EL (cell line): ENCODE measurements at regions not wholly inside any gene's neighbourhood (a gene's known extent, or its start where the extent isn't known, plus 50 kb on each side); places are given as distances from the start of the nearest gene placed in this dataset.
"Not testable (repeated sequence)": the region's sequence is repeated elsewhere in the genome, so short reads cannot be mapped to it uniquely, and the experiment has no call there.

Experiments used
- DNase-seq: peaks from one replicate; pipeline ENCODE4 v3.0.0-alpha.2; 2016

DNA sequence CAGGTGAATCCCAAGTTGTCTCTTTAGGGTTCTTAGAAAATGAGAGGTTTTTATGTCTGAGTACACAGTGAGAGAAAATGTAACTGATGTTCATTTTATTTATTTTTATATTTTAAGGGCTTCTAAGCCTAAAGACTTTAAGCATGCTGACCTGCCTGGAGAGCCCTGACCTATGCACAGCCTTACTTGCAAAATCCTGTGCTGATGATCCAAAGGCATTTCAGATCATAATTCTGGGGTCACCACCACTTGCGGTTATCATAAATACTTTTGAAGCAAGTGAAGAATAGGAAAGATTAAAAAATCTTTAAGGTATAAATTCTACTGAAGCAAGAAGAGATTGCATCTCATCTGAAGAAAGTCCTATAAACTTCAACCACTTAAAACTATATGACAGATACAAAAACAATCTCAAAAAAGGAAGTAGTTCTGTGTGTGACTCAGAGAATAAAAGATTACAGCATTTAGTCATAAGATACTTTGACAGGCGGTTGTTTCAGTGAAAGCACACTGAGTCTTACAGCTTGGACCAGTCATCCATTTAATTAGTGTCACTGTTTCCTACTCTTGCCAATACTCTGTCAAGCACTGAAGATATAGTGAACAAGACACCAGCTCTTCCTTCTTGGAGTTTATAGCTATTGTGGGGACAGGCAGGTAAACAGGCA lies 245.2 kb upstream of the DIPK2B start:
- DNase-seq: peak; percentile 79

GRCh38 chrX:45437186-45437585 lies 236.5 kb upstream of the DIPK2B start:
- DNase-seq: no peak

GRCh38 chrX:45435481-45435880 lies 234.8 kb upstream of the DIPK2B start:
- peak; percentile 8 for DNase-seq

DNA sequence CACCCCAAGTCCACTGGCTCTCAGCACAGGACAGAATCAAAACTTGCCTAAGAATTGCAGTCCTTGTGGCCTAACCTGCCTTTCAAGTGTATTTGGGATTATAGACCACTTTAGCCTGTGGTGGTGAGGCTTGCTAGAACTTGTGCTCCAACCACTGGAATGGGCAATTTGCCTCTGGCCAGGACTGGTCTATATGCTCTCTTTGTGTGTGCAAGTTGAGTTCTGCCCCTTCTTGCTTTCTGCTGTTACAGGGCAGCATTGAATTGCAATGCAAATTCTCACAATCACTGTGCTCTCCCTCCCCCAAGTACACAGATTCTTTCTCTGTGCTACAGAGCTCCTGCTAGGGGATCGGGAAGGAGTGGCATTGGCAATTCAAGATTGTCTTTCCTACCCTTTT lies 233.6 kb upstream of the DIPK2B start:
- DNase-seq: no peak

GRCh38 chrX:45428831-45429230 lies 228.2 kb upstream of the DIPK2B start:
- DNase-seq: no peak

GRCh38 chrX:45424326-45424725 lies 223.7 kb upstream of the DIPK2B start:
- no peak for DNase-seq

GRCh38 chrX:45422216-45422925 lies 221.7 kb upstream of the DIPK2B start:
- peak; percentile 52 for DNase-seq

DNA sequence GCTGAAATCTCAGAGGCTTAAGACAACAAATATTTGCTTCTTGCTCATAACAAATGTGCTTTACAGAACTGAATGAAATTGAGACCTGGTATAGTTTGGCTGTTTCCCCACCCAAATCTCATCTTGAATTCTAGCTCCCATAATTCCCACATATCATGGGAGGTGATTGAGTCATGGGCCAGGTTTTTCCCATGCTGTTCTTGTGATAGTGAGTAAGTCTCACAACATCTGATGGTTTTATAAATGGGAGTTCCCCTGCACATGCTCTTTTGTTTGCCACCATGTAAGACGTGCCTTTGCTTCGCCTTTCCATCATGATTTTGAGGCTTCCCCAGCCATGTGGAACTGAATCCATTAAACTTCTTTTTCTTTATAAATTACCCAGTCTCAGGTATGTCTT lies 221.1 kb upstream of the DIPK2B start:
- no peak for DNase-seq

- no peak for DNase-seq
Observed at GRCh38 chrX:45404206-45404605, 203.5 kb upstream of the DIPK2B start.

- no peak for DNase-seq
Observed at GRCh38 chrX:45401923-45402322, 201.2 kb upstream of the DIPK2B start.

- not testable (repeated sequence) for DNase-seq
Observed at GRCh38 chrX:45400951-45401725, 200.5 kb upstream of the DIPK2B start.

GRCh38 chrX:45400027-45400779 lies 199.5 kb upstream of the DIPK2B start:
- DNase-seq: peak; percentile 3

GRCh38 chrX:45385757-45386156 lies 185.1 kb upstream of the DIPK2B start:
- DNase-seq: peak; percentile 20

DNA sequence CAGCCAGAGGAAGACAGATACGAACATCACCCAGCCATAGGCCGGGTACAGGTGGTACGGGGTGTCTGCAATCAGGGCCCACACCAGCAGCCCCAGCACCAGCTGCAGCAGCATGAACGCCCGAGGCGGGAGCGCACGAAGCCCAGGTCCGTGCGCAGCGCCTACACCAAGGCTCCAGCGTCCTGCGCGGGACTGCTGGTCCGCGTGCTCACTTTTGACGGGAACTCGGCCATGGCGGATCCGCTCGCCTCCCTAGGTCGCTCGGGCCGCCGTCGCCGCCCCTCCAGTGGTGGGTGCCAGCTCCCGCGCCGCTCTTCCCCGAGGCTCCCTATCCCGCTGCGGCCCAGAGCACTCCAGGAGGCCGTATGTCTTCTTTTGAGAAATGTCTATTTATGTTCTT lies 181.2 kb upstream of the DIPK2B start:
- DNase-seq: no peak

DNA sequence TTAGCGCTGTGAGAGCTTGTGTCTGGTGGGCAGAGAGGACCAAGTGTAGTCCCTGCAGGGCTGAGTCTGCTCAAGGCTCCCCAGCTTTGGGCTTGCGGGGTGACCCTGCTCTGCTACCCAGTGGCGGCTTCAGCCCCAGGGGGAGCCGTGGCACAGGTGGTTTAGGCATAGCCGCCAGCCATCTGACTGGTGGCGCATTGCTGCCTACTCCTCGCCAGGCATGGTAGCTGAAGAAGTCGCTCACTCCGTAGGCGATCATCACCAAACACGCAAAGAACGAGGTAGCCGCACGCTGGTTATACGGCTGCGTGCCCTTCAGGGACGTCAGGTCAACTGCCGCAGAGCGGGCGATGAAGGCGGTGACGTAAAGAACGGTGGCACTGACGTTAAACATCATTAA lies 180.7 kb upstream of the DIPK2B start:
- DNase-seq: no peak

DNA sequence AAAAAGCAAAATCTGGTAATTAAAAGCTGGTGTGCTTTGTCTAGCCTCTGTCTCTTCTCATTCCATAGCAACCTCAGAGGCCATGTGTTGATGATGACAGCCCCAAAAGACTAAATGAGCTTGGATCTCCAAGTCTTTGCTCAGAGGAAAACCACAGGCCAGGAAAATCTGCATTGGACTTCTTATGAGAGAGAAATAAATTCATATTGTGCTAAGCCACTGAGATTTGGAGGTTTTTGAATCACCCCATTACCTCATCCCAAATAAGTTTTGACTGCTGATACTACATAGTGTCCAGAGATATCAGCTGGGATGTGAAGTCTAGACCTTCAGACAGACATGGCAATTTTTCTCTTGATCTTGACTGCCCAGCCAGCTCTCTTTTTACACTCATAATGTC lies 178.6 kb upstream of the DIPK2B start:
- no peak for DNase-seq

DNA sequence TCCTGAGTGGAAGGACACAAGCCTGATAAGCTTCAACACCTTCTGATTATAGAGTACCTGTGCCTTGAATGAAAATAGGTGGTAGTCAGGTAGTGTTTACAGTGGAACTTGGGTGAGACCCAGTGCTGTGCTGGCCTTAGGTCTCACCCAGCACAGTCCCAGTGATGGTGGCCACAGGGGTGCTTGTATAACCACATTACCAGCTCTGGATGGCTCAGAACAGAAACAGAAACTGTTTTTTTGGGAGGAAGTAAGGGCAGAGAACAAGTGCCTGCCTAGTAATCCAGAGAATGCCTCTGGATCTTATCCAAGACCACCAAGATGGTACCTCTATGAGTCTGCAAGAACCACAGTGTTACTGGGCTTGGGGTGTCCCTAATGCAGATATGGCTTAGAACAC lies 171.5 kb upstream of the DIPK2B start:
- no peak for DNase-seq

GRCh38 chrX:45368705-45369104 lies 168.0 kb upstream of the DIPK2B start:
- no peak for DNase-seq

DNA sequence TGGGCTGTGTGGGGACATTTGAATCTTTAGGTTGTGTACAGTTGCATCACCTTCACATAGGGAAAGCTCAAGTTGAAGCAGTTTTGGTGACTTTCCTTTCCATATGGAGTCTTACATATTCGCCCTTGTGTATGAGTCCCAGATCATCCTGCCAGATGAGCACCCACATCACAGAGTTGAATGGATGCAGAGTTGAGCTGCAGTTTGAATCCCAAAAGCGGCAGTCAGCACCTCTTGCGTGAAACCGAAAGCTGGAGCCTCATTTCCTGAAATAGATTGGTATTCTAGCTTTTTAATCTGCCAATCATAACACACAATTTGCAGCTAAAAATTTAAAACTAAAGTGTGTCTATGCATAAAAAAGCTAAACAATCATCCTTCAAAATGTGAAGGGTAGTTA lies 162.9 kb upstream of the DIPK2B start:
- DNase-seq: no peak

GRCh38 chrX:45360571-45360970 lies 159.9 kb upstream of the DIPK2B start:
- DNase-seq: no peak

DNA sequence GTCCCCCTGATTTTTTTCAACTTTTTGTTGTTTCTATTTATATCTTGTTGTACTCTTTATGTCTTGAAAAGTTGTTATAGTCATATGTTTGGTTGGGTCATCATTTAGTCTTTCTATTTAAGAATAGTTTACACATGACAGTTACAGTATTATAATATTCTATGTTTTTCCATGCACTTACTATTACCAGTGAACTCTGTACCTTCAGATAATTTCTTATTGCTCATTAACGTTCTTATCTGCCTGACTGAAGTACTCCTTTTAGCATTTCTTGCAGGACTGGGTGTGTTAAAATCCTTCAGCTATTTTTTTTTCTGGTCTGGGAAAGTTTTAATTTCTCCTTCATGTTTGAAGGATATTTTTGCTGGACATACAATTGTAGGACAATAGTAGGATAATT lies 157.7 kb upstream of the DIPK2B start:
- no peak for DNase-seq

- DNase-seq: peak; percentile 49
Observed at GRCh38 chrX:45353456-45353855, 152.8 kb upstream of the DIPK2B start.

GRCh38 chrX:45352611-45353010 lies 151.9 kb upstream of the DIPK2B start:
- DNase-seq: no peak
